Activated CD4-positive, alpha-beta T cell treated with anti-CD3 and anti-CD28 coated beads for 1 hour (primary cell): ENCODE measurements at regions not wholly inside any gene's neighbourhood (a gene's known extent, or its start where the extent isn't known, plus 50 kb on each side); places are given as distances from the start of the nearest gene placed in this dataset.

ENCODE experiments used
- DNase-seq: peaks from one replicate; pipeline ENCODE4 v3.0.0-alpha.2; 2020

GRCh38 chr1:234554218-234554697 is 55.7 kb downstream of the IRF2BP2 start:
- no peak for DNase-seq

GRCh38 chr1:234553240-234554188 is 56.5 kb downstream of the IRF2BP2 start:
- no peak for DNase-seq

GRCh38 chr1:234551032-234551378 is 59.0 kb downstream of the IRF2BP2 start:
- DNase-seq = no peak

- no peak for DNase-seq
Measured at GRCh38 chr1:234550341-234551031, 59.5 kb downstream of the IRF2BP2 start.

GRCh38 chr1:234549447-234550021 is 60.4 kb downstream of the IRF2BP2 start:
- DNase-seq = no peak

GRCh38 chr1:234546890-234547788 is 62.8 kb downstream of the IRF2BP2 start:
- DNase-seq = no peak

- no peak for DNase-seq
Measured at GRCh38 chr1:234546387-234546704, 63.6 kb downstream of the IRF2BP2 start.

- DNase-seq = no peak
Measured at GRCh38 chr1:234545517-234546386, 64.2 kb downstream of the IRF2BP2 start.

- DNase-seq = peak; percentile 28
Measured at GRCh38 chr1:234544087-234544579, 65.2 kb upstream of the TARBP1 start.

GRCh38 chr1:234543442-234544086 is 64.6 kb upstream of the TARBP1 start:
- no peak for DNase-seq

- DNase-seq = no peak
Measured at GRCh38 chr1:234542211-234542850, 63.4 kb upstream of the TARBP1 start.

- DNase-seq = no peak
Measured at GRCh38 chr1:234541286-234541975, 62.5 kb upstream of the TARBP1 start.

GRCh38 chr1:234540404-234540762 is 61.4 kb upstream of the TARBP1 start:
- no peak for DNase-seq

GRCh38 chr1:234539666-234540403 is 60.9 kb upstream of the TARBP1 start:
- no peak for DNase-seq

GRCh38 chr1:234538930-234539649 is 60.1 kb upstream of the TARBP1 start:
- DNase-seq = no peak

- DNase-seq = no peak
Measured at GRCh38 chr1:234538062-234538731, 59.2 kb upstream of the TARBP1 start.

- no peak for DNase-seq
Measured at GRCh38 chr1:234537236-234537635, 58.3 kb upstream of the TARBP1 start.

GRCh38 chr1:234536741-234537140 is 57.8 kb upstream of the TARBP1 start:
- no peak for DNase-seq
